ENCODE measurements at regions not wholly inside any gene's neighbourhood (a gene's known extent, or its start where the extent isn't known, plus 50 kb on each side); places are given as distances from the start of the nearest gene placed in this dataset.

DNA sequence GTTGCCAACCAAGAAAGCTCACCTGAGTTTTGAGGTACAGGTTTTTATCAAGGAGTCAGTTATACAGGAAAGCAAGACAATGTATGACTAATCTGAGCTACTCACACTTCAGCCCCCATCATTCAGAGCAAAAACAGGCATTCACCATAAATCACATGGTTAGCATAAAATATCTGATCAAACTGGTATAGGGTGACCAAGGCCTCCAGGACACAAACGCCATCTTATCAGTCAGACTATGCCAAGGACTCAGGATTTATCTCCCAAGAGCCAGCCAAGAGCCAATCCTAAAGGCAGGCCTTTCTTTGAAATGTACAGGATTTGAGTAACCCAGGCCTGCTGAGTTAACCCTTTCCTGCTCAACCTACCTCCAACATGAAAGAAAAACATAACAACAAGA lies 313.0 kb upstream of the NREP start:
- H3K36me3 ChIP-seq: no peaks in the 10 kb centered on the region
- in situ Hi-C loops (cut with MboI; ENCODE audit: low sequenced_read_pairs in 4 of 4): no loop called here
- ATAC-seq (no peak), DNase-seq (no peak)
- H3K9me3 ChIP-seq: no peaks in the 10 kb centered on the region
- no peaks in the 10 kb centered on the region for H3K4me1 ChIP-seq
- no peak overlapping the region for H3K4me3 ChIP-seq
- TF ChIP-seq, protein P1, sequence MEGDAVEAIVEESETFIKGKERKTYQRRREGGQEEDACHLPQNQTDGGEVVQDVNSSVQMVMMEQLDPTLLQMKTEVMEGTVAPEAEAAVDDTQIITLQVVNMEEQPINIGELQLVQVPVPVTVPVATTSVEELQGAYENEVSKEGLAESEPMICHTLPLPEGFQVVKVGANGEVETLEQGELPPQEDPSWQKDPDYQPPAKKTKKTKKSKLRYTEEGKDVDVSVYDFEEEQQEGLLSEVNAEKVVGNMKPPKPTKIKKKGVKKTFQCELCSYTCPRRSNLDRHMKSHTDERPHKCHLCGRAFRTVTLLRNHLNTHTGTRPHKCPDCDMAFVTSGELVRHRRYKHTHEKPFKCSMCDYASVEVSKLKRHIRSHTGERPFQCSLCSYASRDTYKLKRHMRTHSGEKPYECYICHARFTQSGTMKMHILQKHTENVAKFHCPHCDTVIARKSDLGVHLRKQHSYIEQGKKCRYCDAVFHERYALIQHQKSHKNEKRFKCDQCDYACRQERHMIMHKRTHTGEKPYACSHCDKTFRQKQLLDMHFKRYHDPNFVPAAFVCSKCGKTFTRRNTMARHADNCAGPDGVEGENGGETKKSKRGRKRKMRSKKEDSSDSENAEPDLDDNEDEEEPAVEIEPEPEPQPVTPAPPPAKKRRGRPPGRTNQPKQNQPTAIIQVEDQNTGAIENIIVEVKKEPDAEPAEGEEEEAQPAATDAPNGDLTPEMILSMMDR (IDR thresholded peaks at IDR 0.05 in 4 of 5, conservative IDR thresholded peaks at IDR 0.05 in 1 of 5): no peak
- TF ChIP-seq POLR2A (IDR thresholded peaks at IDR 0.05): no peak
- H3K27ac ChIP-seq: no peak overlapping the region
- intact Hi-C loops (cut with DNase I; ENCODE audit: low total_unique reads): no loop called here
- H3K27me3 ChIP-seq: no peaks in the 10 kb centered on the region

DNA sequence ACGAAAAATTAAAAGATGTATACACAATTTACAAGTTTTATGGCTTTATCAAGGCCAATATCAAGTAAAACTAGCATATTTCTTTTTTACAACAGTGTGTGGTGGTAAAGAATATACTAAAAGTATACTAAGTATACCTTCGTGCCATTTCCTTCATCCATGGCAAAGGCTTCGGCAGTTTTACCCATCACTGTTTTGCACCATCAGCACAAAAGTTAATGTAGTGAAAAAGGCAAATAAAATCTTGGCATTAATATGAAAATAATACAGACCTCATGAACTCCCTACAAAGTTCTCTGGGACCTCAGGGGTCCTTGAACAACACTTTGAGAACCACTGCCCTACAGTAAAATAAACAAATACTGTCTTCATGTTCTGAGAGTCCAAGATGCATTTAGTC lies 312.3 kb upstream of the NREP start:
- H3K4me3 ChIP-seq: no peak overlapping the region
- intact Hi-C loops (cut with DNase I; ENCODE audit: low total_unique reads): no loop called here
- H3K9me3 ChIP-seq: no peaks in the 10 kb centered on the region
- in situ Hi-C loops (cut with MboI; ENCODE audit: low sequenced_read_pairs in 4 of 4): no loop called here
- no peaks in the 10 kb centered on the region for H3K36me3 ChIP-seq
- no peak overlapping the region for H3K27ac ChIP-seq
- H3K27me3 ChIP-seq: no peaks in the 10 kb centered on the region
- no peaks in the 10 kb centered on the region for H3K4me1 ChIP-seq
- ATAC-seq (no peak), DNase-seq (no peak)
- TF ChIP-seq POLR2A (IDR thresholded peaks at IDR 0.05): no peak
- TF ChIP-seq, protein P1 (IDR thresholded peaks at IDR 0.05 in 4 of 5, conservative IDR thresholded peaks at IDR 0.05 in 1 of 5): no peak

DNA sequence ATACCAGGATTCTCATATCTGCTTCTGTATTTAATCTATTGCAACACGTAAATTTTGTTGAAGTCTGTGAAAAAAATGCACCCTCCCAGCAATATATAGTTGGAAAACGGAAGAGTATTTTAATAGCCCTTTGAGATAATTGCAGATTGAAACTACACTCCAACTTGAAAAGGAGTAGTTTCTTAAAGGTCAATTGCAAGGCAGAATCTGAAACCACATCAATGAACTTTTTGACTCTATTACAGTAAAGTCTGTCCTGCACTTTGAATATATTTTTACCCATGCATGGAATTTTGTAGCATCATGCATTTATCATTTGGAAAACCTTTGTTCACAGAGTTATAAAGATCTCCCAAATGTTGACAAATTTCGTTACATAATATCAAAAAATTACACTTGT lies 311.6 kb upstream of the NREP start:
- in situ Hi-C loops (cut with MboI; ENCODE audit: low sequenced_read_pairs in 4 of 4) (no loop called here), intact Hi-C loops (cut with DNase I; ENCODE audit: low total_unique reads) (no loop called here)
- H3K27me3 ChIP-seq: no peaks in the 10 kb centered on the region
- no peaks in the 10 kb centered on the region for H3K36me3 ChIP-seq
- ATAC-seq (no peak), DNase-seq (no peak)
- no peaks in the 10 kb centered on the region for H3K9me3 ChIP-seq
- TF ChIP-seq POLR2A (IDR thresholded peaks at IDR 0.05): no peak
- TF ChIP-seq, protein P1 (IDR thresholded peaks at IDR 0.05 in 4 of 5, conservative IDR thresholded peaks at IDR 0.05 in 1 of 5): no peak
- no peak overlapping the region for H3K4me3 ChIP-seq
- no peak overlapping the region for H3K27ac ChIP-seq
- H3K4me1 ChIP-seq: no peaks in the 10 kb centered on the region

DNA sequence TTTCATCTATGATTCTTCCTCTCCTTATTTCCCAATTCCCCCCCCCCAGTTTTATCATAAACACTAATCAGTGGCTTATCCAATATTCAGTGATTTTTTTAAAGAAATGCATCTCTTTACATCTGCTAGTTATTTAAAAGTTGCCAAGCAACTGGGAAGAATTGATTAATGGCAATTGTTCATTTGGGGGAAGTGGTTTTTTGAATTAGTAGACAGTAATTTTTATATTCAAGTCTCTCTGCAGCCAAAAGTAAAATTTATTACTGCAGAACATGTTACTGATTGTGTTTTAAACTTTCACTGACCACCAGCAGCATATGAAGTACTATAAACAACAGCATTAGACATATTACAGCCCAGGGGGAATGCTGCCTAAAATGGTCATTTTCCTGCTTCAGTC lies 308.8 kb upstream of the NREP start:
- Histone ChIP-seq H3K36me3 (no peaks in the 10 kb centered on the region), H3K27me3 (no peaks in the 10 kb centered on the region), H3K9me3 (no peaks in the 10 kb centered on the region), H3K27ac (no peak overlapping the region), H3K4me3 (no peak overlapping the region), H3K4me1 (no peaks in the 10 kb centered on the region)
- intact Hi-C loops (cut with DNase I; ENCODE audit: low total_unique reads) (no loop called here), in situ Hi-C loops (cut with MboI; ENCODE audit: low sequenced_read_pairs in 4 of 4) (no loop called here)
- DNase-seq (no peak), ATAC-seq (no peak)
- TF ChIP-seq, protein P1 (IDR thresholded peaks at IDR 0.05 in 4 of 5, conservative IDR thresholded peaks at IDR 0.05 in 1 of 5): no peak
- TF ChIP-seq POLR2A (IDR thresholded peaks at IDR 0.05): no peak

DNA sequence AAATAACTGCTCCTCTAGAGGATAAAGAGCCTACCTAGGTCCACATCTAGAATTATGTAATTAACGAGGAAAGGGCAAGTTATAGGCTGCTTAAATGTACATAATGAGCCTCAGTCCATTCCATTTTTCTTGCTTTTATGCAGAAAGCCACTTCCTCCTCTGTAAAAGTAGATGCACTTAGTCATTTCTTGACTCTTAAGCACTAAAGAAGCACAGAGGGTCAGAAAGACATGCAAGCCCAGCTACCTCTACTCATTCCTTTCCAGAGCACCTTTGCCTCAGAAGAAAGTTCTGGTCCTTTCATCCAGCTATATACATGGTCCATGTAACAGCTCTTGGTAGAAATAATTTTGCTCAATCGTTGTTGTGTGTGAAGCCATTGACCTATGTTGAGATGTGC lies 308.0 kb upstream of the NREP start:
- ATAC-seq (no peak), DNase-seq (no peak)
- in situ Hi-C loops (cut with MboI; ENCODE audit: low sequenced_read_pairs in 4 of 4) (no loop called here), intact Hi-C loops (cut with DNase I; ENCODE audit: low total_unique reads) (no loop called here)
- Histone ChIP-seq H3K4me1 (no peaks in the 10 kb centered on the region), H3K9me3 (no peaks in the 10 kb centered on the region), H3K27me3 (no peaks in the 10 kb centered on the region), H3K27ac (no peak overlapping the region), H3K36me3 (no peaks in the 10 kb centered on the region), H3K4me3 (no peak overlapping the region)
- no peak for TF ChIP-seq POLR2A (IDR thresholded peaks at IDR 0.05)
- TF ChIP-seq, protein P1 (IDR thresholded peaks at IDR 0.05 in 4 of 5, conservative IDR thresholded peaks at IDR 0.05 in 1 of 5): no peak
